ENCODE measurements at regions not wholly inside any gene's neighbourhood (a gene's known extent, or its start where the extent isn't known, plus 50 kb on each side); places are given as distances from the start of the nearest gene placed in this dataset.

GRCh38 chr4:181330654-181331201 lies 912.5 kb upstream of the TENM3 start:
- no peaks in the 10 kb centered on the region for H4K20me1 ChIP-seq (ENCODE audit: insufficient read depth)
- POLR2A ChIA-PET: no interaction called here
- H3K27me3 ChIP-seq (ENCODE audit: insufficient read depth, low read length): peaks cover 4% of the 10 kb centered on the region; the same call in 1 of the 2 replicates
- H3K79me2 ChIP-seq (ENCODE audit: insufficient read depth, low read length): no peaks in the 10 kb centered on the region
- intact Hi-C loops (cut with micrococcal nuclease): no loop called here
- no peak for TF ChIP-seq RAD21 (IDR thresholded peaks at IDR 0.05; ENCODE audit: low read depth)
- no peak for TF ChIP-seq ZNF274 (IDR thresholded peaks at IDR 0.05; ENCODE audit: low read depth, low read length)
- TF ChIP-seq, protein P1, sequence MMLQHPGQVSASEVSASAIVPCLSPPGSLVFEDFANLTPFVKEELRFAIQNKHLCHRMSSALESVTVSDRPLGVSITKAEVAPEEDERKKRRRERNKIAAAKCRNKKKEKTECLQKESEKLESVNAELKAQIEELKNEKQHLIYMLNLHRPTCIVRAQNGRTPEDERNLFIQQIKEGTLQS (IDR thresholded peaks at IDR 0.05): no peak
- H2AFZ ChIP-seq (ENCODE audit: low read depth, low read length, poor library complexity, severe bottlenecking): no peak overlapping the region
- no peaks in the 10 kb centered on the region for H3K9me3 ChIP-seq (ENCODE audit: control insufficient read depth in 1 of 2, insufficient read depth in 1 of 2, low read depth in 1 of 2, low read length in 2 of 2)
- no peak overlapping the region for H3K4me3 ChIP-seq (replicated peaks in 1 of 2; ENCODE audit: low read depth in 1 of 2, low read length in 2 of 2)
- H3K27ac ChIP-seq (ENCODE audit: low read depth, low read length): no peak overlapping the region
- ATAC-seq: no peak
- no peak for DNase-seq (ENCODE audit: low read depth, low spot score)
- no TSS peak for BruUV-seq (replicated peaks)
- H3K9ac ChIP-seq (ENCODE audit: low read length): no peak overlapping the region
- CTCF ChIA-PET: no interaction called here
- H3K9me2 ChIP-seq (ENCODE audit: insufficient read depth): no peaks in the 10 kb centered on the region
- RAD21 ChIA-PET (ENCODE audit: low non-redundant PET in 1 of 2, low total read pairs in 2 of 2, uncharacterized antibody in 2 of 2, unreplicated experiment in 2 of 2): no interaction called here
- no peaks in the 10 kb centered on the region for H3K36me3 ChIP-seq (ENCODE audit: control insufficient read depth in 1 of 2, insufficient read depth in 2 of 2, low read length in 2 of 2)
- H3K4me1 ChIP-seq (ENCODE audit: control insufficient read depth in 1 of 2, insufficient read depth in 2 of 2, low read length in 2 of 2): no peaks in the 10 kb centered on the region
- H3K4me2 ChIP-seq (ENCODE audit: low read length): no peak overlapping the region

DNA sequence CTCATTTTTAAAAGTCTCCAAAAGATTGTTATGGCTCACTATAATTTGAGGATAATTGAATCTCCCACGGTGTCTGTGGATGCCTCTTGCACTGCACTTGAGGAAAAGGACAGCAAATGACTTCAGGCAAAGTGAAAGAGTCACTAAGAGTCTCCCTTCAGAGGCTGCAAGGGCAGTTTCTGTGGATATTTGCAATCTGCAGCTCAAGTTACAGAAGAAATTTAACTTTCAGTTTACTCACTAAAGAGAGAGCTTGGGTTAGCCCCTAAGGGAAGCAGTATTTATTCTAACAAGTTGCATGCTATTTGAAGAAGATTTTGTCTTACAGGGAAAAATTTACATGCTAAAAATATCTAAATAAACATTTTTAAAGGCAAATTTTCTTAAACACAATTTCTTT lies 912.0 kb upstream of the TENM3 start:
- ChIA-PET POLR2A (no interaction called here), CTCF (no interaction called here), RAD21 (ENCODE audit: low non-redundant PET in 1 of 2, low total read pairs in 2 of 2, uncharacterized antibody in 2 of 2, unreplicated experiment in 2 of 2) (no interaction called here)
- intact Hi-C loops (cut with micrococcal nuclease): no loop called here
- no peaks in the 10 kb centered on the region for H3K36me3 ChIP-seq (ENCODE audit: control insufficient read depth in 1 of 2, insufficient read depth in 2 of 2, low read length in 2 of 2)
- H3K27me3 ChIP-seq (ENCODE audit: insufficient read depth, low read length): peaks cover 4% of the 10 kb centered on the region; the same call in 1 of the 2 replicates
- no peak overlapping the region for H3K27ac ChIP-seq (ENCODE audit: low read depth, low read length)
- H3K4me3 ChIP-seq (replicated peaks in 1 of 2; ENCODE audit: low read depth in 1 of 2, low read length in 2 of 2): no peak overlapping the region
- BruUV-seq (replicated peaks): no TSS peak
- H3K4me1 ChIP-seq (ENCODE audit: control insufficient read depth in 1 of 2, insufficient read depth in 2 of 2, low read length in 2 of 2): no peaks in the 10 kb centered on the region
- H3K4me2 ChIP-seq (ENCODE audit: low read length): no peak overlapping the region
- no peaks in the 10 kb centered on the region for H3K79me2 ChIP-seq (ENCODE audit: insufficient read depth, low read length)
- H4K20me1 ChIP-seq (ENCODE audit: insufficient read depth): no peaks in the 10 kb centered on the region
- no peak for DNase-seq (ENCODE audit: low read depth, low spot score)
- no peak overlapping the region for H3K9ac ChIP-seq (ENCODE audit: low read length)
- H3K9me3 ChIP-seq (ENCODE audit: control insufficient read depth in 1 of 2, insufficient read depth in 1 of 2, low read depth in 1 of 2, low read length in 2 of 2): no peaks in the 10 kb centered on the region
- TF ChIP-seq, protein P1 (IDR thresholded peaks at IDR 0.05): no peak
- TF ChIP-seq YY1 (IDR thresholded peaks at IDR 0.05; ENCODE audit: extremely low read depth, insufficient replicate concordance, low read depth, low read length): no peak
- no peak for TF ChIP-seq EZH2phosphoT487 (IDR thresholded peaks at IDR 0.05; ENCODE audit: borderline replicate concordance)
- TF ChIP-seq SIN3A (IDR thresholded peaks at IDR 0.05; ENCODE audit: low read depth): no peak
- H3K9me2 ChIP-seq (ENCODE audit: insufficient read depth): no peaks in the 10 kb centered on the region
- no peak for ATAC-seq
- H2AFZ ChIP-seq (ENCODE audit: low read depth, low read length, poor library complexity, severe bottlenecking): no peak overlapping the region

Data from HCT116 (cell line).